Retinal pigment epithelial cell (primary cell): ENCODE measurements at regions not wholly inside any gene's neighbourhood (a gene's known extent, or its start where the extent isn't known, plus 50 kb on each side); places are given as distances from the start of the nearest gene placed in this dataset.
"Not testable (repeated sequence)": the region's sequence is repeated elsewhere in the genome, so short reads cannot be mapped to it uniquely, and the experiment has no call there.

Experiments
- DNase-seq: peaks from one replicate; pipeline ENCODE4 v3.0.0-alpha.2; 2010; ENCODE audit warnings: low read depth
- H3K4me3 ChIP-seq: 2 replicates; pipeline ENCODE4 v1.5.1; 2011; ENCODE audit warnings: mild to moderate bottlenecking, low read length, control low read depth, moderate library complexity
- TF ChIP-seq, protein P1 (sequence below): conservative IDR thresholded peaks from 2 replicates; pipeline ENCODE4 v1.5.1; 2011; ENCODE audit warnings: low read depth, low read length, control low read depth, inconsistent platforms

DNA sequence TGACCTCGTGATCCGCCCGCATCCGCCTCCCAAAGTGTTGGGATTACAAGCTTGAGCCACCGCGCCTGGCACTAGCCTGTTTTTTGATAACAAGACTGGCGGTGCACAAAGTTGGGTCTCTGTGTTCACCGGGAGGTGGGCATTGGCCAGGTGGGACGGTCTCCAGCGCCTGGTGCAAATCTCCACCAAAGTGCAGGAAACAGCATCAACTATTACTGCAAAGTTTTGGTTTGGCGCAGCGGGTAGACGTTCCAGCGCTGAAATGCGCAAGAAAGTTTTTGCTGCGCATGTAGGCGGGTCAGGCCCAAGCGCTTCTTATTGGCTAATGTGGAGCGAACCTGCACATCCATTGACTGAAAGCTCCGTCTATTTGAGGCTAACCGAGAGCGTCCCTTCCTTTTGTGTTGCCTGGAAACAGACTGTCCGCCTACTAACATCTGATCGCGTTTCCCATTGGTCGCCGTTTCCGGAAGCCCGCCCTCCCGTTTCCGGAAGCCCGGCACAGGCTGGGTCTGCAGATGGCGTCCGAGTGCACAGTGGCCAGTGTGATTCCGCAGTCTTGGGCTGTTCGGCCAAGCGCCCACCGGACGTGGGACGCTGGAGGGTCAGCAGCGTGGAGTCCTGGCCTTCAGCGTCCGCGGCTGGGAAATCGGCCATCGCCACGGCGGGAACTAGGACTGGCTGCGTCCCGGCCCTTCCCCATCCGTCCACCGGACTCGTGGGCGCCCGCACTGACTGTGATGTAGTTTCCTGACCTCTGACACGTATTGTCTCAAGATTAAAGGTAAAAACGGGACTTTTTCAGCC is 53.3 kb upstream of the ZNF527 start:
- peak overlapping the region; percentile 79 for H3K4me3 ChIP-seq
- TF ChIP-seq, protein P1, sequence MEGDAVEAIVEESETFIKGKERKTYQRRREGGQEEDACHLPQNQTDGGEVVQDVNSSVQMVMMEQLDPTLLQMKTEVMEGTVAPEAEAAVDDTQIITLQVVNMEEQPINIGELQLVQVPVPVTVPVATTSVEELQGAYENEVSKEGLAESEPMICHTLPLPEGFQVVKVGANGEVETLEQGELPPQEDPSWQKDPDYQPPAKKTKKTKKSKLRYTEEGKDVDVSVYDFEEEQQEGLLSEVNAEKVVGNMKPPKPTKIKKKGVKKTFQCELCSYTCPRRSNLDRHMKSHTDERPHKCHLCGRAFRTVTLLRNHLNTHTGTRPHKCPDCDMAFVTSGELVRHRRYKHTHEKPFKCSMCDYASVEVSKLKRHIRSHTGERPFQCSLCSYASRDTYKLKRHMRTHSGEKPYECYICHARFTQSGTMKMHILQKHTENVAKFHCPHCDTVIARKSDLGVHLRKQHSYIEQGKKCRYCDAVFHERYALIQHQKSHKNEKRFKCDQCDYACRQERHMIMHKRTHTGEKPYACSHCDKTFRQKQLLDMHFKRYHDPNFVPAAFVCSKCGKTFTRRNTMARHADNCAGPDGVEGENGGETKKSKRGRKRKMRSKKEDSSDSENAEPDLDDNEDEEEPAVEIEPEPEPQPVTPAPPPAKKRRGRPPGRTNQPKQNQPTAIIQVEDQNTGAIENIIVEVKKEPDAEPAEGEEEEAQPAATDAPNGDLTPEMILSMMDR: peak; percentile 30
- DNase-seq: peak; percentile 99

DNA sequence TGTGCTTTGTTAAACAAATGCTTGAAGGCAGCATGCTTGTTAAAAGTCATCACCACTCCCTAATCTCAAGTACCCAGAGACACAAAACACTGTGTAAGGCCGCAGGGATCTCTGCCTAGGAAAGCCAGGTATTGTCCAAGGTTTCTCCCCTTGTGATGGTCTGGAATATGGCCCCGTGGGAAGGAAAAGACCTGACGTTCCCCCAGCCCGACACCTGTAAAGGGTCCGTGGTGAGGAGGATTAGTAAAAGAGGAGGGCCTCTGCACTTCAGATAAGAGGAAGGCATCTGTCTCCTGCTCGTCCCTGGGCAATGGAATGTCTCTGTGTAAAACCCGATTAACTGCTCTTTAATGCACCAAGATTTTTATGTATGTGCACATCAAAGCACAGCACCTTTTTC is 49.9 kb upstream of the ZNF527 start:
- not testable (repeated sequence) for DNase-seq, H3K4me3 ChIP-seq
